ENCODE measurements at regions not wholly inside any gene's neighbourhood (a gene's known extent, or its start where the extent isn't known, plus 50 kb on each side); places are given as distances from the start of the nearest gene placed in this dataset.

GRCh38 chr12:23290627-23291330 lies 658.7 kb downstream of the SOX5 start:
- Histone ChIP-seq H3K9me3 (replicated peaks in 1 of 11) (peaks cover 0 to 6% (median 3%) of the 10 kb centered on the region in 11 experiments; a peak in 8 of 22 replicates), H3K4me3 (no peak overlapping the region), H3K4me2 (no peak overlapping the region), H3K27ac (no peak overlapping the region), H3K4me1 (no peaks in the 10 kb centered on the region), H3K36me3 (no peaks in the 10 kb centered on the region), H3K27me3 (no peaks in the 10 kb centered on the region), H3K9ac (no peak overlapping the region), H4K20me1 (no peaks in the 10 kb centered on the region)
- TF ChIP-seq Cebpa-rat (IDR thresholded peaks at IDR 0.05) = no peak

- Histone ChIP-seq H3K4me3 (no peak overlapping the region), H3K9ac (no peak overlapping the region), H3K4me1 (peaks cover 0 to 12% (median 0%) of the 10 kb centered on the region in 10 experiments; a peak in 1 of 20 replicates), H4K20me1 (no peaks in the 10 kb centered on the region), H3K9me3 (replicated peaks in 1 of 11) (no peaks in the 10 kb centered on the region; a peak in 1 of 22 replicates), H3K36me3 (no peaks in the 10 kb centered on the region), H3K4me2 (no peak overlapping the region), H3K27me3 (no peaks in the 10 kb centered on the region), H3K27ac (no peak overlapping the region)
- TF ChIP-seq Cebpa-rat (IDR thresholded peaks at IDR 0.05) = no peak
Observed at GRCh38 chr12:23303220-23303619, 646.2 kb downstream of the SOX5 start.

- H3K9ac ChIP-seq = no peak overlapping the region
- no peak overlapping the region for H3K4me3 ChIP-seq
- no peak for TF ChIP-seq Cebpa-rat (IDR thresholded peaks at IDR 0.05)
- peaks cover 0 to 12% (median 0%) of the 10 kb centered on the region in 10 experiments; a peak in 1 of 20 replicates for H3K4me1 ChIP-seq
- no peaks in the 10 kb centered on the region; a peak in 1 of 22 replicates for H3K9me3 ChIP-seq (replicated peaks in 1 of 11)
- H3K27me3 ChIP-seq = no peaks in the 10 kb centered on the region
- H3K27ac ChIP-seq = no peak overlapping the region
- no peaks in the 10 kb centered on the region for H4K20me1 ChIP-seq
- H3K36me3 ChIP-seq = no peaks in the 10 kb centered on the region
- H3K4me2 ChIP-seq = no peak overlapping the region
Observed at GRCh38 chr12:23303821-23304220, 645.6 kb downstream of the SOX5 start.

- no peak overlapping the region for H3K9ac ChIP-seq
- no peaks in the 10 kb centered on the region for H3K4me1 ChIP-seq
- no peak overlapping the region for H3K27ac ChIP-seq
- H3K27me3 ChIP-seq = no peaks in the 10 kb centered on the region
- no peak for TF ChIP-seq Cebpa-rat (IDR thresholded peaks at IDR 0.05)
- no peak overlapping the region for H3K4me2 ChIP-seq
- no peaks in the 10 kb centered on the region for H3K36me3 ChIP-seq
- no peak overlapping the region for H3K4me3 ChIP-seq
- no peaks in the 10 kb centered on the region for H4K20me1 ChIP-seq
- H3K9me3 ChIP-seq (replicated peaks in 1 of 11) = no peaks in the 10 kb centered on the region
Observed at GRCh38 chr12:23333938-23334337, 615.5 kb downstream of the SOX5 start.

GRCh38 chr12:23335593-23335992 lies 613.9 kb downstream of the SOX5 start:
- H4K20me1 ChIP-seq = no peaks in the 10 kb centered on the region

GRCh38 chr12:23337213-23337612 lies 612.3 kb downstream of the SOX5 start:
- Histone ChIP-seq H3K27ac (no peak overlapping the region), H4K20me1 (no peaks in the 10 kb centered on the region), H3K9ac (no peak overlapping the region), H3K4me2 (no peak overlapping the region), H3K36me3 (no peaks in the 10 kb centered on the region), H3K9me3 (replicated peaks in 1 of 11) (no peaks in the 10 kb centered on the region), H3K4me3 (no peak overlapping the region), H3K4me1 (no peaks in the 10 kb centered on the region), H3K27me3 (no peaks in the 10 kb centered on the region)
- TF ChIP-seq Cebpa-rat (IDR thresholded peaks at IDR 0.05) = no peak

More at GRCh38 chr12:23335593-23335992, 613.9 kb downstream of the SOX5 start:
- H3K27me3 ChIP-seq = no peaks in the 10 kb centered on the region
- no peaks in the 10 kb centered on the region for H3K4me1 ChIP-seq
- no peaks in the 10 kb centered on the region for H3K36me3 ChIP-seq
- H3K4me2 ChIP-seq = no peak overlapping the region
- no peaks in the 10 kb centered on the region for H3K9me3 ChIP-seq (replicated peaks in 1 of 11)
- H3K9ac ChIP-seq = no peak overlapping the region
- no peak overlapping the region for H3K27ac ChIP-seq
- no peak overlapping the region for H3K4me3 ChIP-seq
- TF ChIP-seq Cebpa-rat (IDR thresholded peaks at IDR 0.05) = no peak

- Histone ChIP-seq H3K4me2 (no peak overlapping the region), H3K9me3 (replicated peaks in 1 of 11) (0 out of 22 replicates have a peak, but pooled peaks cover 0 to 11% (median 0%) of the 10 kb centered on the region in 11 experiments), H3K9ac (no peak overlapping the region), H3K4me3 (no peak overlapping the region), H3K4me1 (no peaks in the 10 kb centered on the region), H3K27me3 (no peaks in the 10 kb centered on the region), H3K36me3 (no peaks in the 10 kb centered on the region), H4K20me1 (no peaks in the 10 kb centered on the region), H3K27ac (no peak overlapping the region)
- TF ChIP-seq Cebpa-rat (IDR thresholded peaks at IDR 0.05) = no peak
Observed at GRCh38 chr12:23340351-23340750, 609.1 kb downstream of the SOX5 start.

GRCh38 chr12:23342407-23342806 lies 607.1 kb downstream of the SOX5 start:
- H3K9ac ChIP-seq = no peak overlapping the region
- TF ChIP-seq Cebpa-rat (IDR thresholded peaks at IDR 0.05) = no peak
- no peak overlapping the region for H3K4me2 ChIP-seq
- no peak overlapping the region for H3K4me3 ChIP-seq
- no peaks in the 10 kb centered on the region for H3K4me1 ChIP-seq
- H3K27ac ChIP-seq = no peak overlapping the region
- H4K20me1 ChIP-seq = no peaks in the 10 kb centered on the region
- 0 out of 22 replicates have a peak, but pooled peaks cover 0 to 11% (median 0%) of the 10 kb centered on the region in 11 experiments for H3K9me3 ChIP-seq (replicated peaks in 1 of 11)
- no peaks in the 10 kb centered on the region for H3K27me3 ChIP-seq
- no peaks in the 10 kb centered on the region for H3K36me3 ChIP-seq

- H3K4me1 ChIP-seq = peaks cover 0 to 9% (median 2%) of the 10 kb centered on the region in 10 experiments; a peak in 4 of 20 replicates
- H3K9ac ChIP-seq = no peak overlapping the region
- no peak overlapping the region for H3K27ac ChIP-seq
- no peaks in the 10 kb centered on the region for H3K27me3 ChIP-seq
- H3K4me3 ChIP-seq = no peak overlapping the region
- H3K4me2 ChIP-seq = no peak overlapping the region
- H3K9me3 ChIP-seq (replicated peaks in 1 of 11) = no peaks in the 10 kb centered on the region
- no peaks in the 10 kb centered on the region for H3K36me3 ChIP-seq
- TF ChIP-seq Cebpa-rat (IDR thresholded peaks at IDR 0.05) = no peak
- no peaks in the 10 kb centered on the region for H4K20me1 ChIP-seq
Observed at GRCh38 chr12:23349564-23349963, 599.9 kb downstream of the SOX5 start.

GRCh38 chr12:23350808-23351207 lies 598.7 kb downstream of the SOX5 start:
- H3K4me3 ChIP-seq = no peak overlapping the region
- TF ChIP-seq Cebpa-rat (IDR thresholded peaks at IDR 0.05) = no peak
- H3K27me3 ChIP-seq = no peaks in the 10 kb centered on the region
- H3K4me1 ChIP-seq = peaks cover 0 to 9% (median 2%) of the 10 kb centered on the region in 10 experiments; a peak in 4 of 20 replicates
- H3K36me3 ChIP-seq = no peaks in the 10 kb centered on the region
- H4K20me1 ChIP-seq = no peaks in the 10 kb centered on the region
- no peaks in the 10 kb centered on the region for H3K9me3 ChIP-seq (replicated peaks in 1 of 11)
- no peak overlapping the region for H3K27ac ChIP-seq
- H3K4me2 ChIP-seq = no peak overlapping the region
- no peak overlapping the region for H3K9ac ChIP-seq

Measured in BLaER1 treated with 17β-estradiol and CSF1 and Interleukin-3, amounts not matched to agents 10 nM and 100 nM (cell line).